HepG2 (cell line): ENCODE measurements at regions not wholly inside any gene's neighbourhood (a gene's known extent, or its start where the extent isn't known, plus 50 kb on each side); places are given as distances from the start of the nearest gene placed in this dataset.
"Not testable (repeated sequence)": the region's sequence is repeated elsewhere in the genome, so short reads cannot be mapped to it uniquely, and the experiment has no call there.

ENCODE experiments used
- ATAC-seq: fragments of 200-7000 bp; cut with Tn5 transposase; 3 replicates; pipeline ENCODE4 v1.9.1; 2020; ENCODE audit warnings: mild to moderate bottlenecking, moderate library complexity
- BruUV-seq: library from RNA; stranded (reverse); fragments of 400-500 nt; replicated peaks from 2 replicates; lab custom pipeline; 2021; lab: Mats Ljungman, UMichigan
- CTCF ChIA-PET: fragments of 300-600 bp; formaldehyde crosslinking; extraction: SDS; loops from one replicate; lab custom pipeline; 2021; ENCODE audit warnings: low total read pairs, inconsistent platforms, low intra/inter-chr PET ratio; lab: Yijun Ruan, JAX
- POLR2A ChIA-PET: fragments of 350-600 bp; sonication (Branson Sonifier 250); formaldehyde crosslinking; loops from one replicate; lab custom pipeline; 2020; ENCODE audit warnings: antibody characterized with exemption, inconsistent platforms; lab: Yijun Ruan, JAX
- DNase-seq: peaks from one replicate; pipeline ENCODE4 v3.0.0-alpha.2; 2015; ENCODE audit warnings: low spot score
- FAIRE-seq: peaks from 3 replicates; lab custom pipeline; 2011; peaks lifted over from hg19 to GRCh38; lab: Jason Lieb, UNC
- H2AFZ ChIP-seq: one replicate; pipeline ENCODE4 v1.6.1; 2011; ENCODE audit warnings: low read length, inconsistent platforms
- H3K27ac ChIP-seq: fragments of 300-600 bp; 3 replicates; pipeline ENCODE4 v1.8.0; 2011; ENCODE audit warnings: mixed run types, mild to moderate bottlenecking, mixed read lengths, low read length, inconsistent platforms; ENCODE audit not compliant: insufficient read depth; ENCODE audit errors: extremely low read length
- H3K27me3 ChIP-seq, 2 experiments: fragments of 200-600 bp in 1 of 2; 2 replicates in 1 of 2; 3 replicates in 1 of 2; pipeline versions ENCODE4 v1.6.0 to v1.8.0; 2011; ENCODE audit warnings: low read length in 2 of 2, mild to moderate bottlenecking in 2 of 2, moderate library complexity in 2 of 2, inconsistent platforms in 1 of 2; ENCODE audit not compliant: insufficient read depth in 2 of 2, control insufficient read depth in 1 of 2
- H3K36me3 ChIP-seq, 2 experiments: fragments of 200-600 bp in 1 of 2; replicated peaks in 1 of 2; 2 replicates in 1 of 2; 3 replicates in 1 of 2; pipeline versions ENCODE4 v1.5.1 to v1.8.0; 2011; ENCODE audit warnings: low read length in 2 of 2, inconsistent platforms in 1 of 2; ENCODE audit not compliant: insufficient read depth in 2 of 2, control insufficient read depth in 1 of 2
- H3K4me1 ChIP-seq: 2 replicates; pipeline ENCODE4 v1.5.1; 2012; ENCODE audit warnings: low read length, inconsistent platforms; ENCODE audit not compliant: insufficient read depth
- H3K4me2 ChIP-seq: 2 replicates; pipeline ENCODE4 v1.6.0; 2011; ENCODE audit warnings: low read depth, low read length, inconsistent platforms
- H3K4me3 ChIP-seq, 3 experiments: fragments of 200-600 bp in 1 of 3; sonication (generic), shearing (Covaris generic) in 1 of 3; replicated peaks in 1 of 3; 2 replicates each; pipeline ENCODE4 v1.5.1; 2011 to 2016; ENCODE audit warnings: low read length in 3 of 3, inconsistent platforms in 2 of 3, low read depth in 2 of 3, mild to moderate bottlenecking in 2 of 3, control low read depth in 1 of 3, mixed read lengths in 1 of 3; ENCODE audit not compliant: insufficient read depth in 1 of 3
- H3K79me2 ChIP-seq: one replicate; pipeline ENCODE4 v1.6.1; 2011; ENCODE audit warnings: low read length, inconsistent platforms; ENCODE audit not compliant: insufficient read depth
- H3K9ac ChIP-seq: 2 replicates; pipeline ENCODE4 v1.6.0; 2011; ENCODE audit warnings: mild to moderate bottlenecking, low read depth, low read length, inconsistent platforms; ENCODE audit not compliant: insufficient read depth
- H3K9me3 ChIP-seq: 2 replicates; pipeline ENCODE4 v1.5.1; 2012; ENCODE audit warnings: mild to moderate bottlenecking, low read length
- H4K20me1 ChIP-seq: 2 replicates; pipeline ENCODE4 v1.6.0; 2011; ENCODE audit warnings: inconsistent platforms, mild to moderate bottlenecking, low read length, moderate library complexity; ENCODE audit not compliant: insufficient read depth
- ARID4A ChIP-seq: sonication (generic); formaldehyde crosslinking; IDR thresholded peaks from 2 replicates; pipeline ENCODE4 v1.5.0; 2020; ENCODE audit warnings: mild to moderate bottlenecking, missing genetic modification reagents, borderline replicate concordance
- DPF2 ChIP-seq: sonication (generic); formaldehyde crosslinking; IDR thresholded peaks from 2 replicates; pipeline ENCODE4 v1.4.0; 2020; ENCODE audit warnings: mild to moderate bottlenecking, low read depth, missing genetic modification reagents, borderline replicate concordance
- HNF4G ChIP-seq, 2 experiments: sonication (generic) in 1 of 2; formaldehyde crosslinking in 1 of 2; IDR thresholded peaks; 2 replicates each; pipeline versions ENCODE4 v1.4.0 to v1.6.1; 2011 to 2020; ENCODE audit warnings: borderline replicate concordance in 2 of 2, low read depth in 2 of 2, mild to moderate bottlenecking in 2 of 2, low read length in 1 of 2, missing genetic modification reagents in 1 of 2, moderate library complexity in 1 of 2
- MAX ChIP-seq: IDR thresholded peaks from 2 replicates; pipeline ENCODE4 v1.6.1; 2012; ENCODE audit warnings: inconsistent platforms
- SALL2 ChIP-seq: sonication (generic); formaldehyde crosslinking; IDR thresholded peaks from 2 replicates; pipeline ENCODE4 v1.8.1; 2023; ENCODE audit warnings: mild to moderate bottlenecking, missing genetic modification reagents, inconsistent platforms
- TEAD3 ChIP-seq: optimal IDR thresholded peaks from 2 replicates; pipeline ENCODE3; 2016; ENCODE audit warnings: borderline replicate concordance
- ZFP91 ChIP-seq: sonication (generic); formaldehyde crosslinking; IDR thresholded peaks from 2 replicates; pipeline ENCODE4 v1.9.0; 2022; ENCODE audit warnings: missing genetic modification reagents, mild to moderate bottlenecking, borderline replicate concordance
- ZHX1 ChIP-seq: sonication (generic); formaldehyde crosslinking; IDR thresholded peaks from 2 replicates; pipeline ENCODE4 v1.8.1; 2022; ENCODE audit warnings: low read depth, mild to moderate bottlenecking, missing genetic modification reagents
- WGBS: methylation state at CpG from one replicate; pipeline ENCODE4 v1.1.6; 2017; ENCODE audit warnings: low lambda C conversion rate; 5-methylcytosine and 5-hydroxymethylcytosine counted together
- in situ Hi-C: cut with HindIII; loops from 2 replicates; pipeline ENCODE4 v1.10.0; 2017; ENCODE audit warnings: low pct_unique_long_range_greater_than_20kb; ENCODE audit not compliant: extremely low pct_ligation_motif_present
- intact Hi-C: fragments of 100-400 bp; cut with micrococcal nuclease; formaldehyde crosslinking; loops from one replicate; pipeline ENCODE4 v1.10.0; 2022; ENCODE audit not compliant: unreplicated experiment

DNA sequence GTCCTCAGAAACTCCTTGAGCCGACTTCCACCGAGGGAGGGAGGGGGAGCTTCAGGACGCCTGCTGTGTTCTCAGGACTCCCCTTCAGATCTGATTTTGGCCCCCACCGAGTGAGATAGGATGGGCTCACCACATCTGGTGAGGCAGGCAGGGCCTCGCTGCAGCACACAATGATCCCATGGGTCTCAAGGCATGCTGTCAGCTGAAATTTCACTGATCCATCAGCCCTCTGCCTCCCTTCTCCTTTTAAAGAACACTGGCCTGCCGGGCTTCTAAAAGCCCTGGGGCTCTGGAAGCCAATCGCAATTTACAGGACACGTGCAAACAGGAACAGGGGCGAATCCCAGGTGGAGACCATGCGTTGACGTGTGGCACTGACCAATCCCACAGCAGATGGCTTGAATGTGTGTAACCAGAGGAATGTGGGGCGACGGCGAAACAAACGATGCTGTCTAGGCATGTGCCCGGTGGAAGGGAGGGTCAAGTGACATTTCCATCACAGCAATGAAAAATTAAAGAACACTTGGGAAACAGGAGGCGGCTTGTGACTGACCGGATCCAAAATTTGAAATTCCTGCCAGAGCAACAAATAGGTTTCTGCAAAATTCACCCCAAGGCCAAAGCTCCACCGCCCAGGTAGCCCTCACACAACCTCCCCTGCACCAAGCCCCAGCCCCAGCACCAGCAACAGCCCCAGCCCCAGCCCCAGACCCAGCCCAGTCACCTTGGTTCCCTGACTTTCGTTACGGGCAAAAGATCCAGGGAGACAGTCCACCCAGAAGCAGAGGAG is 167.1 kb upstream of the ZNF337 start (continued):
- TF ChIP-seq ARID4A (CRISPR knock-in tag), result peak; percentile 8; the same call in 1 of the 2 replicates

DNA sequence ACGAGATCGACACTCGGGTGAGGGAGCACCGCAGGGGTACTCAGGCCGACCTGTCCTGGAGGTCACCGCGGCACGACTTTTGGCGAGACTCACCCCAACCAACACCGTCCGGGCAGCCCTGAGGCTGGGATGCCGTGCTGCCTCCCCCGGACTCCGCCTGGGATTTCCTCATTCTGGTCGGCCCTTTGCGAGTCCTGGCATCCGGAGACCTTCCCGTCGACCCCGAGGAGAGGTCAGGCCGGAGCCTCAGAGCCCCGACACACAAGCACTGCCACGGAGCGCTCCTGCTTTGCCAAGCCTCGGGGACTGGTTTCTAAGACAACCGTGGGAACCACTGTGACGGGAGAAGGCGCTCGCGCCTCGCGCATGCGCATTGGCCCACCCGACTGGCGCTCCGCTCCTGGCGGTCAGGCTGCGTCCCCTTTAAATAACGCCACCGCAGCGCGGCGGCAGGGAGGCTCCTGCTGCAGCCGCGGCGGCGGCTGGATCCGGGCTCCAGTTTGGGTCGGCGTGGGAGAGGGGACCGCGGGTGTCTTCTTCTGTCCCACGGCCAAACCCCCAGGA is 166.4 kb upstream of the ZNF337 start:
- CTCF ChIA-PET; in situ Hi-C loops; H3K27ac ChIP-seq; intact Hi-C loops; BruUV-seq; FAIRE-seq; H3K36me3 ChIP-seq; POLR2A ChIA-PET; H4K20me1 ChIP-seq; H3K79me2 ChIP-seq; H3K9me3 ChIP-seq; TF ChIP-seq HNF4G (IDR thresholded peaks at IDR 0.05; ENCODE audit: borderline replicate concordance, low read depth, low read length): not testable (repeated sequence)
- H3K27me3 ChIP-seq, result peaks cover 14 to 89% of the 10 kb centered on the region in 2 experiments
- WGBS, result 2% methylated on average over 20 of the region's 53 CpGs
- ATAC-seq, result peak; percentile 22
- H2AFZ ChIP-seq, result peak overlapping the region; percentile 38
- peak overlapping the region; percentile 53 to 75 (median 58) for H3K4me3 ChIP-seq
- H3K4me1 ChIP-seq, result peaks cover 79% of the 10 kb centered on the region
- H3K9ac ChIP-seq, result peak overlapping the region; percentile 45; the same call in 1 of the 2 replicates
- peak overlapping the region; percentile 100 for H3K4me2 ChIP-seq
- DNase-seq, result peak; percentile 85
- TF ChIP-seq MAX (peak; percentile 58), TEAD3 (CRISPR knock-in tag) (peak; percentile 25), SALL2 (CRISPR knock-in tag) (peak; percentile 64), DPF2 (CRISPR knock-in tag) (0 out of 2 replicates have a peak, but pooled peaks have one; percentile 31), ZHX1 (CRISPR knock-in tag) (peak; percentile 37; the same call in 1 of the 2 replicates), ZFP91 (CRISPR knock-in tag) (peak; percentile 100), HNF4G (CRISPR knock-in tag; IDR thresholded peaks at IDR 0.05; ENCODE audit: borderline replicate concordance, low read depth) (0 out of 2 replicates have a peak, but pooled peaks have one; percentile 39)
